HEK293 (cell line): ENCODE measurements at regions not wholly inside any gene's neighbourhood (a gene's known extent, or its start where the extent isn't known, plus 50 kb on each side); places are given as distances from the start of the nearest gene placed in this dataset.

Experiments used
- CTCF ChIA-PET: fragments of 350-600 bp; formaldehyde crosslinking; extraction: SDS; loops from one replicate; lab custom pipeline; 2021; ENCODE audit warnings: antibody characterized with exemption; lab: Yijun Ruan, JAX
- POLR2A ChIA-PET: fragments of 300-600 bp; formaldehyde crosslinking; extraction: SDS; loops from one replicate; lab custom pipeline; 2020; ENCODE audit warnings: antibody characterized with exemption, inconsistent platforms; lab: Yijun Ruan, JAX
- H3K27ac ChIP-seq: fragments of 200-500 bp; sonication (Bioruptor generic); 2 replicates; pipeline ENCODE4 v1.5.1; 2014; ENCODE audit warnings: low read depth, low read length, control low read depth, inconsistent platforms; ENCODE audit errors: extremely low read depth
- H3K36me3 ChIP-seq, 2 experiments: fragments of 200-500 bp in 1 of 2; sonication (Bioruptor generic) in 1 of 2; 1 replicate in 1 of 2; 2 replicates in 1 of 2; pipeline ENCODE4 v1.5.1; 2014 to 2017; ENCODE audit warnings: inconsistent platforms in 2 of 2, low read length in 2 of 2; ENCODE audit not compliant: control insufficient read depth in 2 of 2, insufficient read depth in 1 of 2
- H3K4me1 ChIP-seq: fragments of 200-500 bp; sonication (Bioruptor generic); 2 replicates; pipeline ENCODE4 v1.5.1; 2014; ENCODE audit warnings: mild to moderate bottlenecking, low read length, inconsistent platforms; ENCODE audit not compliant: control insufficient read depth, insufficient read depth
- H3K4me3 ChIP-seq: 2 replicates; pipeline ENCODE4 v1.5.1; 2011; ENCODE audit warnings: low read depth, mild to moderate bottlenecking, control low read depth, low read length, moderate library complexity
- H3K9me3 ChIP-seq: fragments of 200-500 bp; sonication (Bioruptor generic); 2 replicates; pipeline ENCODE4 v1.5.1; 2014; ENCODE audit warnings: low read depth, low read length, inconsistent platforms; ENCODE audit not compliant: control insufficient read depth, insufficient read depth
- IKZF3 ChIP-seq: fragments of 450-650 bp; IDR thresholded peaks from 2 replicates; pipeline ENCODE4 v1.5.0; 2018; ENCODE audit warnings: missing biosample characterization, mild to moderate bottlenecking, missing genetic modification characterization, moderate library complexity
- KLF8 ChIP-seq: fragments of 450-650 bp; formaldehyde crosslinking; IDR thresholded peaks from 2 replicates; pipeline ENCODE4 v1.5.1; 2016; ENCODE audit warnings: missing biosample characterization, missing genetic modification characterization
- SP7 ChIP-seq: fragments of 450-650 bp; formaldehyde crosslinking; IDR thresholded peaks from 2 replicates; pipeline ENCODE4 v1.5.1; 2016; ENCODE audit warnings: missing biosample characterization, missing genetic modification characterization
- TRIM28 ChIP-seq: IDR thresholded peaks from 2 replicates; pipeline ENCODE4 v1.6.1; 2011; ENCODE audit warnings: low read length, control low read depth, borderline replicate concordance
- ZBTB1 ChIP-seq: fragments of 450-650 bp; formaldehyde crosslinking; IDR thresholded peaks from 2 replicates; pipeline ENCODE4 v1.5.1; 2016; ENCODE audit warnings: missing biosample characterization, missing genetic modification characterization
- ZEB2 ChIP-seq: fragments of 450-650 bp; formaldehyde crosslinking; IDR thresholded peaks from 2 replicates; pipeline ENCODE4 v1.5.1; 2016; ENCODE audit warnings: missing biosample characterization, missing genetic modification characterization
- ZNF10 ChIP-seq: fragments of 450-650 bp; formaldehyde crosslinking; IDR thresholded peaks from 2 replicates; pipeline ENCODE4 v1.5.1; 2017; ENCODE audit warnings: missing biosample characterization, missing genetic modification characterization
- ZNF114 ChIP-seq: fragments of 450-650 bp; formaldehyde crosslinking; IDR thresholded peaks from 2 replicates; pipeline ENCODE4 v1.5.0; 2017; ENCODE audit warnings: missing biosample characterization, missing genetic modification characterization
- ZNF175 ChIP-seq: fragments of 450-650 bp; formaldehyde crosslinking; IDR thresholded peaks from 2 replicates; pipeline ENCODE4 v1.5.1; 2016; ENCODE audit warnings: missing biosample characterization, missing genetic modification characterization
- ZNF19 ChIP-seq: fragments of 450-650 bp; formaldehyde crosslinking; IDR thresholded peaks from 2 replicates; pipeline ENCODE4; 2016; ENCODE audit warnings: missing biosample characterization, missing genetic modification characterization, low read depth
- ZNF223 ChIP-seq: fragments of 450-650 bp; formaldehyde crosslinking; IDR thresholded peaks from 2 replicates; pipeline ENCODE4 v1.5.1; 2016; ENCODE audit warnings: missing biosample characterization, missing genetic modification characterization
- ZNF23 ChIP-seq: fragments of 450-650 bp; formaldehyde crosslinking; IDR thresholded peaks from 2 replicates; pipeline ENCODE4 v1.5.1; 2016; ENCODE audit warnings: missing biosample characterization, missing genetic modification characterization, borderline replicate concordance
- ZNF266 ChIP-seq: fragments of 450-650 bp; formaldehyde crosslinking; IDR thresholded peaks from 2 replicates; pipeline ENCODE4 v1.5.1; 2016; ENCODE audit warnings: missing biosample characterization, missing genetic modification characterization, low read depth
- ZNF335 ChIP-seq: fragments of 450-650 bp; formaldehyde crosslinking; conservative IDR thresholded peaks from 2 replicates; pipeline ENCODE4 v1.5.1; 2016; ENCODE audit warnings: missing biosample characterization, missing genetic modification characterization
- ZNF514 ChIP-seq: fragments of 450-650 bp; formaldehyde crosslinking; IDR thresholded peaks from 2 replicates; pipeline ENCODE4 v1.5.1; 2016; ENCODE audit warnings: missing biosample characterization, missing genetic modification characterization
- ZNF548 ChIP-seq: fragments of 450-650 bp; formaldehyde crosslinking; IDR thresholded peaks from 2 replicates; pipeline ENCODE4 v1.5.1; 2016; ENCODE audit warnings: missing biosample characterization, missing genetic modification characterization
- ZNF555 ChIP-seq: fragments of 450-650 bp; formaldehyde crosslinking; conservative IDR thresholded peaks from 2 replicates; pipeline ENCODE4 v1.5.1; 2017; ENCODE audit warnings: missing biosample characterization, mild to moderate bottlenecking, missing genetic modification characterization, inconsistent platforms
- ZNF660 ChIP-seq: fragments of 450-650 bp; IDR thresholded peaks from 2 replicates; pipeline ENCODE4 v1.5.1; 2018; ENCODE audit warnings: missing biosample characterization, mild to moderate bottlenecking, missing genetic modification characterization
- ZSCAN30 ChIP-seq: fragments of 450-650 bp; IDR thresholded peaks from 2 replicates; pipeline ENCODE4 v1.5.1; 2018; ENCODE audit warnings: missing biosample characterization, mild to moderate bottlenecking, missing genetic modification characterization, moderate library complexity
- TF ChIP-seq, protein P1 (sequence below): fragments of 450-650 bp; formaldehyde crosslinking; IDR thresholded peaks from 2 replicates; pipeline ENCODE4 v1.5.1; 2016; ENCODE audit warnings: missing biosample characterization, missing genetic modification characterization
- TF ChIP-seq, protein P2 (sequence below): fragments of 450-650 bp; formaldehyde crosslinking; IDR thresholded peaks from 2 replicates; pipeline ENCODE4 v1.5.1; 2017; ENCODE audit warnings: missing biosample characterization, missing genetic modification characterization
- TF ChIP-seq, protein P3 (sequence below): fragments of 450-650 bp; formaldehyde crosslinking; IDR thresholded peaks from 2 replicates; pipeline ENCODE4 v1.5.1; 2016; ENCODE audit warnings: missing biosample characterization, missing genetic modification characterization
- TF ChIP-seq, protein P4 (sequence below): sonication (generic); formaldehyde crosslinking; IDR thresholded peaks from 2 replicates; pipeline ENCODE4 v1.8.1; 2022; ENCODE audit warnings: mild to moderate bottlenecking, moderate library complexity, missing genetic modification reagents
- TF ChIP-seq, protein P5 (sequence below): fragments of 450-650 bp; formaldehyde crosslinking; IDR thresholded peaks from 2 replicates; pipeline ENCODE4 v1.5.1; 2016; ENCODE audit warnings: missing biosample characterization, missing genetic modification characterization

DNA sequence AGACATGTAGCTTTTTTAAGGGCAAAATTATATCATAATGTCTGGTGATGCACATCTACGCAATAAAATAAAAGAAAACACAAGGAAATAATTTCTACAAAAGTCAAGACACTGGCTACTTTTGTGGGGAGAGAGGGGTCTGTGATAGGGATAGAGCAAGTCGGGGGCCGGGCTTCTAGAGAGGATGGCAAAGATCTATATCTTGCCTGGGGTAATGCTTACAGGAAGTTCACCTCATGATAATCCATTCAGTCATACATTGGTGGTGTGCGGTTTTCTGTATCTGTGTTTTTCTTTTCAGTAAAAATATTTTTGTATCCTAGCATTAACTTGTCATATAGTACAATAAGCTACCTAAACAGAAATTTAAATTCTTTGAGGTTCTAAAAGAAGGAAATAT lies 178.8 kb downstream of the ARRDC4 start (continued):
- TF ChIP-seq ZSCAN30 (tag by site-specific recombination) (no peak), ZNF114 (tag by site-specific recombination) (no peak)
- TF ChIP-seq, protein P1, sequence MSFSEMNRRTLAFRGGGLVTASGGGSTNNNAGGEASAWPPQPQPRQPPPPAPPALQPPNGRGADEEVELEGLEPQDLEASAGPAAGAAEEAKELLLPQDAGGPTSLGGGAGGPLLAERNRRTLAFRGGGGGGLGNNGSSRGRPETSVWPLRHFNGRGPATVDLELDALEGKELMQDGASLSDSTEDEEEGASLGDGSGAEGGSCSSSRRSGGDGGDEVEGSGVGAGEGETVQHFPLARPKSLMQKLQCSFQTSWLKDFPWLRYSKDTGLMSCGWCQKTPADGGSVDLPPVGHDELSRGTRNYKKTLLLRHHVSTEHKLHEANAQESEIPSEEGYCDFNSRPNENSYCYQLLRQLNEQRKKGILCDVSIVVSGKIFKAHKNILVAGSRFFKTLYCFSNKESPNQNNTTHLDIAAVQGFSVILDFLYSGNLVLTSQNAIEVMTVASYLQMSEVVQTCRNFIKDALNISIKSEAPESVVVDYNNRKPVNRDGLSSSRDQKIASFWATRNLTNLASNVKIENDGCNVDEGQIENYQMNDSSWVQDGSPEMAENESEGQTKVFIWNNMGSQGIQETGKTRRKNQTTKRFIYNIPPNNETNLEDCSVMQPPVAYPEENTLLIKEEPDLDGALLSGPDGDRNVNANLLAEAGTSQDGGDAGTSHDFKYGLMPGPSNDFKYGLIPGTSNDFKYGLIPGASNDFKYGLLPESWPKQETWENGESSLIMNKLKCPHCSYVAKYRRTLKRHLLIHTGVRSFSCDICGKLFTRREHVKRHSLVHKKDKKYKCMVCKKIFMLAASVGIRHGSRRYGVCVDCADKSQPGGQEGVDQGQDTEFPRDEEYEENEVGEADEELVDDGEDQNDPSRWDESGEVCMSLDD (tag by site-specific recombination): no peak

DNA sequence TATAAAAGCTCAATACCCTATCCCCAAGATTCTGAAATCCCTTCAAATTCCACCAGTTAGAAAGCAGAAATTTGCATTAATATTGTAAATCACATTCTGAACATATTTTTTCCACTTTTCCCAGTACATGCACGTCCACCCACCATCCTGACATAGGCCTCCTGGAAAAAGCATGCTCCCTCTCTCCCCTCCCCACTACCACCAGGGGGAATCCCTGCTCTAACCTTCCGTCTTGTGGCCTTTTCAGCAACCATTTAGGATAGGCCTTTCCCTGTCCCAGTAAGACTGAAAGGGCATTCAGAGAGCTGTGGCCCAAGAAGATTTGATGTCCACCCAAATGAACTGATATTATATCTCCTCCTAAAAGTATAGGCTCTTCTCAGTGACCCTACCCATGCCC lies 182.1 kb downstream of the ARRDC4 start:
- Histone ChIP-seq H3K4me3 (no peak overlapping the region), H3K4me1 (no peaks in the 10 kb centered on the region; the same call in 1 of the 2 replicates), H3K9me3 (no peaks in the 10 kb centered on the region), H3K27ac (no peak overlapping the region), H3K36me3 (no peaks in the 10 kb centered on the region)
- CTCF ChIA-PET: interaction anchor here (0.5 to 2.7 kb wide), 7 partner anchors 8 to 244 kb away, joined by 3 to 14 read pairs (median 3); no protein-coding TSS in a partner anchor
- POLR2A ChIA-PET: no interaction called here
- TF ChIP-seq, protein P2, sequence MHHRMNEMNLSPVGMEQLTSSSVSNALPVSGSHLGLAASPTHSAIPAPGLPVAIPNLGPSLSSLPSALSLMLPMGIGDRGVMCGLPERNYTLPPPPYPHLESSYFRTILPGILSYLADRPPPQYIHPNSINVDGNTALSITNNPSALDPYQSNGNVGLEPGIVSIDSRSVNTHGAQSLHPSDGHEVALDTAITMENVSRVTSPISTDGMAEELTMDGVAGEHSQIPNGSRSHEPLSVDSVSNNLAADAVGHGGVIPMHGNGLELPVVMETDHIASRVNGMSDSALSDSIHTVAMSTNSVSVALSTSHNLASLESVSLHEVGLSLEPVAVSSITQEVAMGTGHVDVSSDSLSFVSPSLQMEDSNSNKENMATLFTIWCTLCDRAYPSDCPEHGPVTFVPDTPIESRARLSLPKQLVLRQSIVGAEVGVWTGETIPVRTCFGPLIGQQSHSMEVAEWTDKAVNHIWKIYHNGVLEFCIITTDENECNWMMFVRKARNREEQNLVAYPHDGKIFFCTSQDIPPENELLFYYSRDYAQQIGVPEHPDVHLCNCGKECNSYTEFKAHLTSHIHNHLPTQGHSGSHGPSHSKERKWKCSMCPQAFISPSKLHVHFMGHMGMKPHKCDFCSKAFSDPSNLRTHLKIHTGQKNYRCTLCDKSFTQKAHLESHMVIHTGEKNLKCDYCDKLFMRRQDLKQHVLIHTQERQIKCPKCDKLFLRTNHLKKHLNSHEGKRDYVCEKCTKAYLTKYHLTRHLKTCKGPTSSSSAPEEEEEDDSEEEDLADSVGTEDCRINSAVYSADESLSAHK (tag by site-specific recombination): no peak
- no peak for TF ChIP-seq SP7 (tag by site-specific recombination)
- TF ChIP-seq, protein P3, sequence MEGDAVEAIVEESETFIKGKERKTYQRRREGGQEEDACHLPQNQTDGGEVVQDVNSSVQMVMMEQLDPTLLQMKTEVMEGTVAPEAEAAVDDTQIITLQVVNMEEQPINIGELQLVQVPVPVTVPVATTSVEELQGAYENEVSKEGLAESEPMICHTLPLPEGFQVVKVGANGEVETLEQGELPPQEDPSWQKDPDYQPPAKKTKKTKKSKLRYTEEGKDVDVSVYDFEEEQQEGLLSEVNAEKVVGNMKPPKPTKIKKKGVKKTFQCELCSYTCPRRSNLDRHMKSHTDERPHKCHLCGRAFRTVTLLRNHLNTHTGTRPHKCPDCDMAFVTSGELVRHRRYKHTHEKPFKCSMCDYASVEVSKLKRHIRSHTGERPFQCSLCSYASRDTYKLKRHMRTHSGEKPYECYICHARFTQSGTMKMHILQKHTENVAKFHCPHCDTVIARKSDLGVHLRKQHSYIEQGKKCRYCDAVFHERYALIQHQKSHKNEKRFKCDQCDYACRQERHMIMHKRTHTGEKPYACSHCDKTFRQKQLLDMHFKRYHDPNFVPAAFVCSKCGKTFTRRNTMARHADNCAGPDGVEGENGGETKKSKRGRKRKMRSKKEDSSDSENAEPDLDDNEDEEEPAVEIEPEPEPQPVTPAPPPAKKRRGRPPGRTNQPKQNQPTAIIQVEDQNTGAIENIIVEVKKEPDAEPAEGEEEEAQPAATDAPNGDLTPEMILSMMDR (tag by site-specific recombination): peak; percentile 53

DNA sequence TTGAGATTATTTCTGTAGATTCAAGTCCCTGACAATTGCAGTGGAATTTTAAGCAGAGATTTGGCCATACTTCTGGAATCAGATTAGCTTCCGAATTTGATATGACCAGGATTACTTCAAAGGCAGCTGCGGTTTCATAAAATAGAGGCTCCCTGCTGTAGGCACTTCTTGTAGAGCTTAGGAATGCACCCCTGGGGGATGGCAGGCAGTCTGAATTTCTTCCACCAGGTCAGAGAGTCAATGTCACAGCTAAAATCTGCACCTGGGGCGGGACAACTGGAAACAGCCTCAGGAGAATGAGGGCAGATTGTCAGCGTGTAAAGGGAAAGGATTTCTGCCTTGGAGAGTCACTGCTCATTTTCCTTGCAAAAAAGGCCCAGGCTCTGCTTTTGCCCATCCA lies 182.6 kb downstream of the ARRDC4 start:
- TF ChIP-seq, protein P4, sequence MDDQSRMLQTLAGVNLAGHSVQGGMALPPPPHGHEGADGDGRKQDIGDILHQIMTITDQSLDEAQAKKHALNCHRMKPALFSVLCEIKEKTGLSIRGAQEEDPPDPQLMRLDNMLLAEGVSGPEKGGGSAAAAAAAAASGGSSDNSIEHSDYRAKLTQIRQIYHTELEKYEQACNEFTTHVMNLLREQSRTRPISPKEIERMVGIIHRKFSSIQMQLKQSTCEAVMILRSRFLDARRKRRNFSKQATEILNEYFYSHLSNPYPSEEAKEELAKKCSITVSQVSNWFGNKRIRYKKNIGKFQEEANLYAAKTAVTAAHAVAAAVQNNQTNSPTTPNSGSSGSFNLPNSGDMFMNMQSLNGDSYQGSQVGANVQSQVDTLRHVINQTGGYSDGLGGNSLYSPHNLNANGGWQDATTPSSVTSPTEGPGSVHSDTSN: no peak
- TF ChIP-seq, protein P5, sequence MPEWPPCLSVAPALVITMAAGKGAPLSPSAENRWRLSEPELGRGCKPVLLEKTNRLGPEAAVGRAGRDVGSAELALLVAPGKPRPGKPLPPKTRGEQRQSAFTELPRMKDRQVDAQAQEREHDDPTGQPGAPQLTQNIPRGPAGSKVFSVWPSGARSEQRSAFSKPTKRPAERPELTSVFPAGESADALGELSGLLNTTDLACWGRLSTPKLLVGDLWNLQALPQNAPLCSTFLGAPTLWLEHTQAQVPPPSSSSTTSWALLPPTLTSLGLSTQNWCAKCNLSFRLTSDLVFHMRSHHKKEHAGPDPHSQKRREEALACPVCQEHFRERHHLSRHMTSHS (tag by site-specific recombination): no peak
- TF ChIP-seq TRIM28 (no peak), ZNF335 (no peak), ZNF514 (tag by site-specific recombination) (no peak), ZNF660 (tag by site-specific recombination) (no peak), ZNF19 (tag by site-specific recombination) (no peak), ZEB2 (tag by site-specific recombination) (no peak), ZNF10 (tag by site-specific recombination) (no peak), IKZF3 (tag by site-specific recombination) (no peak), ZNF555 (tag by site-specific recombination) (no peak), ZNF548 (tag by site-specific recombination) (no peak), ZBTB1 (no peak), ZNF223 (no peak), ZNF23 (tag by site-specific recombination) (no peak), ZNF266 (tag by site-specific recombination) (no peak), ZNF175 (no peak), KLF8 (no peak)
- Histone ChIP-seq H3K4me1 (no peaks in the 10 kb centered on the region; the same call in 1 of the 2 replicates), H3K9me3 (no peaks in the 10 kb centered on the region), H3K27ac (no peak overlapping the region), H3K4me3 (no peak overlapping the region), H3K36me3 (no peaks in the 10 kb centered on the region)
- POLR2A ChIA-PET: no interaction called here
- CTCF ChIA-PET: interaction anchor here (0.6 to 2.7 kb wide), 6 partner anchors 15 to 150 kb away, joined by 3 to 14 read pairs (median 3); no protein-coding TSS in a partner anchor
